ENCODE measurements at regions not wholly inside any gene's neighbourhood (a gene's known extent, or its start where the extent isn't known, plus 50 kb on each side); places are given as distances from the start of the nearest gene placed in this dataset.

- no peak overlapping the region for H3K4me3 ChIP-seq
- in situ Hi-C loops (cut with MboI), result no loop called here
- BruUV-seq (replicated peaks), result no TSS peak
- POLR2A ChIA-PET, result interaction anchor here (1.7 kb wide), 1 partner anchor 12 kb away, joined by 5 read pairs; no protein-coding TSS in a partner anchor
- H3K9me1 ChIP-seq (ENCODE audit: control insufficient read depth, insufficient read depth, low read length), result no peaks in the 10 kb centered on the region
- CTCF ChIA-PET (ENCODE audit: low intra/inter-chr PET ratio), result no interaction called here
- H3K9me3 ChIP-seq (replicated peaks; ENCODE audit: control insufficient read depth, insufficient read depth, low read depth, low read length), result no peaks in the 10 kb centered on the region
- no peak for ATAC-seq
- H3K27ac ChIP-seq (ENCODE audit: extremely low read depth, low read depth, low read length), result no peak overlapping the region
- peaks cover 2 to 15% of the 10 kb centered on the region in 2 experiments; a peak in 2 of 5 replicates for H3K27me3 ChIP-seq (ENCODE audit: control insufficient read depth in 2 of 2, insufficient read depth in 2 of 2, low read length in 2 of 2)
- intact Hi-C loops (cut with micrococcal nuclease), result no loop called here
- H3K36me3 ChIP-seq (ENCODE audit: control insufficient read depth, insufficient read depth, low read length), result no peaks in the 10 kb centered on the region
- H4K20me1 ChIP-seq (replicated peaks; ENCODE audit: control insufficient read depth, insufficient read depth, low read length), result no peaks in the 10 kb centered on the region
- H3K9ac ChIP-seq (ENCODE audit: insufficient read depth in 1 of 2, low read depth in 2 of 2, low read length in 2 of 2), result no peak overlapping the region
- no peak for FAIRE-seq
- H3K79me2 ChIP-seq (ENCODE audit: control insufficient read depth, insufficient read depth, low read length), result no peaks in the 10 kb centered on the region
- TF ChIP-seq MAX (CRISPR knock-in tag; IDR thresholded peaks at IDR 0.05) (no peak), RBM39 (optimal IDR thresholded peaks at IDR 0.05; ENCODE audit: low read depth, low read length) (no peak), NR2C1 (IDR thresholded peaks at IDR 0.05) (no peak), NR2C1 (tag; IDR thresholded peaks at IDR 0.05) (no peak), ZFPM2 (CRISPR knock-in tag; IDR thresholded peaks at IDR 0.05) (no peak), ZNF263 (CRISPR knock-in tag; IDR thresholded peaks at IDR 0.05; ENCODE audit: borderline replicate concordance) (no peak), EGR1 (conservative IDR thresholded peaks at IDR 0.05) (no peak), EP300 (IDR thresholded peaks at IDR 0.05; ENCODE audit: low read length) (no peak)
- no peak overlapping the region for H3K4me2 ChIP-seq (ENCODE audit: insufficient read depth, low read length)
- no peak overlapping the region for H2AFZ ChIP-seq (ENCODE audit: low read depth, low read length)
- 0% methylated on average over 6 of the region's 6 CpGs for WGBS (ENCODE audit: insufficient coverage, low coverage, missing lambda C conversion rate)
- H3K4me1 ChIP-seq (replicated peaks in 1 of 2; ENCODE audit: control insufficient read depth in 2 of 2, insufficient read depth in 2 of 2, low read length in 2 of 2), result 0 out of 5 replicates have a peak, but pooled peaks cover 0 to 3% of the 10 kb centered on the region in 2 experiments
- no peak for DNase-seq (ENCODE audit: extremely low read depth in 1 of 4, low spot score in 3 of 4)
Observed at GRCh38 chr21:32062591-32063227, 189.9 kb downstream of the HUNK start.
